ENCODE measurements at regions not wholly inside any gene's neighbourhood (a gene's known extent, or its start where the extent isn't known, plus 50 kb on each side); places are given as distances from the start of the nearest gene placed in this dataset.

- DNase-seq (ENCODE audit: low read depth, low spot score), result no peak
- no peak overlapping the region for H3K27ac ChIP-seq
Measured at GRCh38 chr18:30572214-30572613, 470.3 kb downstream of the DSC3 start.

- DNase-seq (ENCODE audit: low read depth, low spot score), result no peak
Measured at GRCh38 chr18:30568333-30568732, 474.2 kb downstream of the DSC3 start.

DNA sequence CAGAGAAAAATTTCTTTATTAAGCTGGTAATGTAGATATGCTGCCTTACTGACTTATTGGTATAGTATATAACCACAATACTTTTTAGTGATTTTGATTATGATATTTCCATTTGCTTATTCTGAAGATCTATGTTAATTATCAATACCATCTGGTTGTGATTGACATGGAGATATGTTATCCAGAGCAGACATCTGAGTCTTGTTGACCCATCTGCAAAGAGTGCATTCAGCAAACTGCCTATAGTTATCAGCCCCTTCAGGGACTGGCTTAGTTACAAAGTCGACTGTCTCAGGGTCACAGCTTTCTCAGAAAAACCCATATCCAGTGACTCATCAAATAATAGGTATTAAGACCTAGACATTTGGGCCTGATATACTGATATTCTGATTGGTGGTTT lies 475.7 kb downstream of the DSC3 start:
- no peak overlapping the region for H3K27ac ChIP-seq
- no peak for DNase-seq (ENCODE audit: low read depth, low spot score)

More at GRCh38 chr18:30568333-30568732, 474.2 kb downstream of the DSC3 start:
- no peak overlapping the region for H3K27ac ChIP-seq

GRCh38 chr18:30562231-30562630 lies 480.3 kb downstream of the DSC3 start:
- no peak for DNase-seq (ENCODE audit: low read depth, low spot score)

GRCh38 chr18:30556112-30556511 lies 486.4 kb downstream of the DSC3 start:
- H3K27ac ChIP-seq, result no peak overlapping the region
- no peak for DNase-seq (ENCODE audit: low read depth, low spot score)

More at GRCh38 chr18:30562231-30562630, 480.3 kb downstream of the DSC3 start:
- no peak overlapping the region for H3K27ac ChIP-seq

- no peak for DNase-seq (ENCODE audit: low read depth, low spot score)
Measured at GRCh38 chr18:30545393-30545792, 497.1 kb downstream of the DSC3 start.

DNA sequence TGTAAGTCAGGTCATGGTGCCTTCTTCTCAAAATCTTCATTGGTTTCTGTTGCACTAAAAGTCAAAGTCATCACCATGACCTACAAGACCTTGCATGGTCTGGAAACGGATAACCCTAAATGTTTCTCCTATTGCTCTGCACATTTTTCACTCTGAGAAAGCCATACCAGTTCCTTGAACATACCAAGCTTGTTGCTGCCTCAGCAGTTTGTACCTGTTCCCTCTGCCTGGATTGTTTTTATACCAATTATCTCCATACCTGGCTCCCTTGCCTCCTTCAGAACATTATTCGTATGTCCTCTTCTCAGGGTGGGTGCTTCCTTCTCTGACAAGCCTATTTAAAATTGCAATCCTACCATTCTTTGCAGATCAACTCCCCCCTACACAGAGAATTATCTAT lies 498.4 kb downstream of the DSC3 start:
- DNase-seq (ENCODE audit: low read depth, low spot score), result no peak
- H3K27ac ChIP-seq, result no peak overlapping the region

More at GRCh38 chr18:30545393-30545792, 497.1 kb downstream of the DSC3 start:
- no peak overlapping the region for H3K27ac ChIP-seq

DNA sequence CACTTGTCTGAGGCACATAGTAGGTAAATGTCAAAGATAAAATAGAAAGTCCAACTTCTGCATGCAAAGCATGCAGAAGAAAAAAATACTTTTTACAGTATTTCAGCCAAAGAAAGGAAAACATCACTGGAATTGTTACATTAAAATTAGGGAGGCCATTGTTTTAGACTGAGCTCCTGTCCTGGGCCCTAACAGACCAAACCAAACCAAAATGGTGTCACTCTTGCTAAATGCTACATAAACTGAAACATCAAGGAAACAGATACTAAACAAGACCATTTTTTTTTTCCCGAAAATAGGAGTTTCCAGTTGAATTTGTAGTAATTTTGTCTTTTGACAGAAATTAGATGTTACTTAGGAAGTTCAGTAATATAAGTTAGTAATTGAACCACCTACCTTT lies 508.8 kb downstream of the DSC3 start:
- H3K27ac ChIP-seq, result no peak overlapping the region
- no peak for DNase-seq (ENCODE audit: low read depth, low spot score)

DNA sequence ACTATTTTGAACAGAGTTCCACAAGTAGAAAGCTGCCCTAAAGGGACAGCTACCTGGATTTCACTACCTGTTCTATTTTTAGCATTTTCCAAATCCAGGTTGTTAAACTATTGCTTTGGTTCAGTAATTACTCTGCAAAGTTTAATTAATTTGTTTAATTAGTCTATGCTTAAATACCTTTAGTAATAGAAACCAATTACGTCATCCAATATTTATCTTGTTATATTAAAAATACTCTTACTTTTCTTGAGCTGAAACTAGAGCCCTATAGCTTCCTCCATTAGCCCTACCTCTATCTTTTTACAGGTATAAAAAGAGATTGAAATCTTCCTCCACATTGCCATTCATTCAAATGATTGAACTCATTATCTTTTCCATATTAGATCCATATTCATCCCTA lies 514.6 kb downstream of the DSC3 start:
- H3K27ac ChIP-seq, result no peak overlapping the region
- no peak for DNase-seq (ENCODE audit: low read depth, low spot score)

GRCh38 chr18:30527226-30527625 lies 515.3 kb downstream of the DSC3 start:
- no peak for DNase-seq (ENCODE audit: low read depth, low spot score)
- no peak overlapping the region for H3K27ac ChIP-seq

GRCh38 chr18:30522288-30522929 lies 520.1 kb downstream of the DSC3 start:
- DNase-seq (ENCODE audit: low read depth, low spot score), result no peak
- no peak overlapping the region for H3K27ac ChIP-seq

- H3K27ac ChIP-seq, result no peak overlapping the region
- no peak for DNase-seq (ENCODE audit: low read depth, low spot score)
Measured at GRCh38 chr18:30514059-30514458, 528.5 kb downstream of the DSC3 start.

DNA sequence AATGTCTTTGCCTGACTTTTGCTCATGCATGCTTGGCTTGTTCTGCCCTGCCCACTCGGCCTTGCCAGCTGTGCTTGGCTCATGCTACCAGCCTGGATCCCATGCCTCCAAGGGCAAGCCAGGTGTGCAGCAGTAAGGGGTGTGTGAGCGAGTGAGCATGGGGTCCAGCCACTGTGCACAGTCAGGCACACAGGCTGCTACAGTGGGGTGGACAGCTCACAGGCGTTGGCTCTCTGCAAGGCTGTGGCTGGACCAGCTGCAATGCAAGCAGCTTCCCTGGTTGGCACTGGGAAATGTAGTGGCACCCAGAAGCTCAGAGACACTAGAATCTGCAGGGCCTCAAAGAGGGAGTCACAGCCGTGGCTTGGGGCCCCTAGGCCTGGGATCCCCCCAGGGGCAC lies 529.7 kb downstream of the DSC3 start:
- no peak overlapping the region for H3K27ac ChIP-seq

DNA sequence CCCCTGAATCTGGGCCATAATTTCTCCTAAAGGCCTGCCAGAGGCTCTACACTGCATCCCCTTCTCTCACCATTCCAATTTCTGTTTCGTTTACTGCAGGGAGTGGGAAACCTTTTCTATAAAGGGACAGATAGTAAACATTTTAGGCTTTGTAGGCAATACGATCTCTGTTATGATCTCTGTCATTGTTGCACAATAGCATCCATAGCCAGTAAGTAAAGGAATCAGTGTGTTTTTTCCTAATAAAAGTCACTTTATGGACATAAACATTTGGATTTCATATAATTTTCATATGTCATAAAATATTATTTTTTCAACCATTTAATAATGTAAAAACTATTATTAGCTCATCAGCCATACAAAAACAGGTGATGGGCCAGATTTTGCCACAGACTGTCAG lies 531.7 kb downstream of the DSC3 start:
- no peak overlapping the region for H3K27ac ChIP-seq
- DNase-seq (ENCODE audit: low read depth, low spot score), result no peak

More for the DNA sequence above, 529.7 kb downstream of the DSC3 start:
- DNase-seq (ENCODE audit: low read depth, low spot score), result no peak

DNA sequence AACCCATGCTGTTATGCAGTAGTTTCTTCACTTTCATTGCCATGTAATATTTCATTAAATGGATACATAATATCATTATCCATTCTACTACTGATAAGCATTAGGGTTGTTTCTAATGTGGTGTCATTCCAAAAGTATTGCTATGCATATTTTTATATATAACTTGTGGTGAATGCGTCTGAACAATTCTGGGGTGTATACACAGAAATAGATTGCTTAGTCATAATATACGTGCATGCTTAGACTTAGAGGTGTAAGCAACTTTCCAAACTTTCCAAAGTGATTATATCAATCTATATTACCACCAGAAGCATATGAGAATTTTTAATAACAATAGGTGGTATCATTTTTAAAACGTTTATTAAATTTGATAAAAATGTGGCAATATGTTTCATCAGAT lies 540.9 kb downstream of the DSC3 start:
- no peak overlapping the region for H3K27ac ChIP-seq
- DNase-seq (ENCODE audit: low read depth, low spot score), result no peak

GRCh38 chr18:30500240-30500945 lies 542.1 kb downstream of the DSC3 start:
- no peak overlapping the region for H3K27ac ChIP-seq
- DNase-seq (ENCODE audit: low read depth, low spot score), result no peak

- no peak for DNase-seq (ENCODE audit: low read depth, low spot score)
- no peak overlapping the region for H3K27ac ChIP-seq
Measured at GRCh38 chr18:30499721-30500120, 542.8 kb downstream of the DSC3 start.

- no peak for DNase-seq (ENCODE audit: low read depth, low spot score)
Measured at GRCh38 chr18:30492552-30493129, 549.9 kb downstream of the DSC3 start.

GRCh38 chr18:30491815-30492551 lies 550.6 kb downstream of the DSC3 start:
- no peak for DNase-seq (ENCODE audit: low read depth, low spot score)
- no peak overlapping the region for H3K27ac ChIP-seq

More at GRCh38 chr18:30492552-30493129, 549.9 kb downstream of the DSC3 start:
- H3K27ac ChIP-seq, result no peak overlapping the region

DNA sequence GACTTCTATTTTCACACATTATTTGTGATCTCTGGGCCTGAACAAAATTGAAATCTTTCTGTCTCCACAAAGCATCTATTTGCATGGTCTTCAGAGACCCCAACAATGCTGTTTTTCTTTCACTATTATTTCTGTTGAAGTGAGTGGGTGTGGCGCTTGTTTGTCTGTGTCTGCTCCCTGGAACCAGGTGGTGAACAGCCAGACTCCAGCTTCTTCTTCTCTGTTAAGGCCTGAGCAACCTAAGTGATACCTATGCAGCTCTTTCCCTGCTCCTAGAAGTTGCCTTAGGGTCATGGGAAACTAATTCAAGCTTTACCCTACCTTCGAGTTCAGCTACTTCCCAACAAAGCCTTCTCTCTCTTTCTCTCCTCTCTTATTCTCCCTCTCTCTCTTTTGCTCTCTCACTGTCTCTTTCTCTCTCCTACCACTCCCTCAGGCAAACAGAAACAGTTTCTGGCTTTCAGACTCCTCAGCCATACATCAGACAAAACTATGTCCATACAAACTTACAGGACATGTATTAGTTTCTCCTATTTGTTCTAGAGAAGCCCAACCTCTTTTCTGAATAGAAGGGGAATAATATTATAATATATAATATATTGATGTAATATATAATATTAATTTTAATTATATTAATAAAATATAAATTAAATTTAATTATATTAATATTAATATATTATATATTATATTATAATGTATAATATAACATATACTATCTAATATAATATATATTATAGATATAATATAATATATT lies 552.5 kb downstream of the DSC3 start:
- no peak for DNase-seq (ENCODE audit: low read depth, low spot score)

More for the DNA sequence above, 552.5 kb downstream of the DSC3 start:
- H3K27ac ChIP-seq, result no peak overlapping the region
